Neural progenitor cell (in vitro differentiated cells): ENCODE measurements at regions not wholly inside any gene's neighbourhood (a gene's known extent, or its start where the extent isn't known, plus 50 kb on each side); places are given as distances from the start of the nearest gene placed in this dataset.

Experiments
- DNase-seq: peaks from one replicate; pipeline ENCODE4 v3.0.0-alpha.2; 2016; ENCODE audit warnings: low spot score
- H2AFZ ChIP-seq: fragments of 200-600 bp; sonication (generic); replicated peaks from 2 replicates; pipeline ENCODE4 v1.6.1; 2016; ENCODE audit warnings: antibody characterized with exemption
- H3F3A ChIP-seq: fragments of 200-600 bp; sonication (generic); 2 replicates; pipeline ENCODE4 v1.6.1; 2016; ENCODE audit warnings: antibody characterized with exemption, low read depth
- H3K27ac ChIP-seq: fragments of 200-600 bp; sonication (generic); 2 replicates; pipeline ENCODE4 v1.5.1; 2016; ENCODE audit warnings: mild to moderate bottlenecking
- H3K27me3 ChIP-seq: fragments of 200-600 bp; sonication (generic); 2 replicates; pipeline ENCODE4 v1.6.1; 2016; ENCODE audit warnings: mild to moderate bottlenecking, moderate library complexity
- H3K36me3 ChIP-seq: fragments of 200-600 bp; sonication (generic); 2 replicates; pipeline ENCODE4 v1.5.1; 2016
- H3K4me1 ChIP-seq: fragments of 200-600 bp; sonication (generic); 2 replicates; pipeline ENCODE4 v1.6.1; 2016; ENCODE audit warnings: mixed run types
- H3K4me2 ChIP-seq: fragments of 200-600 bp; sonication (generic); 2 replicates; pipeline ENCODE4 v1.6.1; 2016
- H3K4me3 ChIP-seq: fragments of 200-600 bp; sonication (generic); 2 replicates; pipeline ENCODE4 v1.5.1; 2016
- H3K79me2 ChIP-seq: fragments of 200-600 bp; sonication (generic); 2 replicates; pipeline ENCODE4 v1.6.1; 2016; ENCODE audit warnings: low read depth
- H3K9ac ChIP-seq: fragments of 200-600 bp; sonication (generic); 2 replicates; pipeline ENCODE4 v1.6.1; 2016
- H3K9me3 ChIP-seq: fragments of 200-600 bp; sonication (generic); 2 replicates; pipeline ENCODE4 v1.5.1; 2016; ENCODE audit warnings: low read depth
- H4K20me1 ChIP-seq: fragments of 200-600 bp; sonication (generic); 2 replicates; pipeline ENCODE4 v1.6.1; 2016; ENCODE audit warnings: low read depth
- H3K27ac Mint-ChIP-seq: 3 replicates; pipeline ENCODE4 v1.8.0; 2021; ENCODE audit warnings: mixed read lengths
- H3K27me3 Mint-ChIP-seq: 2 replicates; pipeline ENCODE4 v1.8.0; 2022; ENCODE audit warnings: low read depth, mild to moderate bottlenecking, inconsistent platforms, moderate library complexity, mixed read lengths; ENCODE audit not compliant: insufficient read depth
- H3K36me3 Mint-ChIP-seq: 3 replicates; pipeline ENCODE4 v1.8.0; 2021; ENCODE audit warnings: mixed read lengths
- H3K4me1 Mint-ChIP-seq: 3 replicates; pipeline ENCODE4 v1.8.0; 2021; ENCODE audit warnings: mixed read lengths
- H3K4me3 Mint-ChIP-seq: 3 replicates; pipeline ENCODE4 v1.8.0; 2021; ENCODE audit warnings: mild to moderate bottlenecking, moderate library complexity, mixed read lengths
- H3K9me3 Mint-ChIP-seq: 3 replicates; pipeline ENCODE4 v1.8.0; 2020; ENCODE audit warnings: mixed read lengths
- CTCF ChIP-seq: fragments of 200-600 bp; sonication (generic); IDR thresholded peaks from 2 replicates; pipeline ENCODE4 v1.5.1; 2017; ENCODE audit warnings: antibody characterized with exemption, mild to moderate bottlenecking
- EZH2 ChIP-seq: fragments of 200-600 bp; sonication (generic); IDR thresholded peaks from 2 replicates; pipeline ENCODE4 v1.6.1; 2017; ENCODE audit warnings: antibody characterized with exemption, mild to moderate bottlenecking, moderate library complexity
- EZH2phosphoT487 ChIP-seq: fragments of 200-600 bp; sonication (generic); IDR thresholded peaks from 2 replicates; pipeline ENCODE4 v1.6.1; 2017; ENCODE audit warnings: antibody characterized with exemption

- TF ChIP-seq EZH2 (no peak), EZH2phosphoT487 (no peak), CTCF (no peak)
- H3K4me3 Mint-ChIP-seq = no peak overlapping the region
- no peaks in the 10 kb centered on the region for H3K27me3 Mint-ChIP-seq
- H3K9me3 Mint-ChIP-seq = peaks cover 20% of the 10 kb centered on the region
- H3K4me2 ChIP-seq = no peak overlapping the region
- H3K27ac Mint-ChIP-seq = no peak overlapping the region
- no peak for DNase-seq
- H3K27ac ChIP-seq = no peak overlapping the region
- no peaks in the 10 kb centered on the region for H3K4me1 ChIP-seq
- H4K20me1 ChIP-seq = no peaks in the 10 kb centered on the region
- H3K9me3 ChIP-seq = no peaks in the 10 kb centered on the region
- no peaks in the 10 kb centered on the region for H3K79me2 ChIP-seq
- H3K27me3 ChIP-seq = no peaks in the 10 kb centered on the region
- H3K36me3 Mint-ChIP-seq = no peaks in the 10 kb centered on the region
- H2AFZ ChIP-seq = no peak overlapping the region
- H3F3A ChIP-seq = no peaks in the 10 kb centered on the region
- no peaks in the 10 kb centered on the region for H3K4me1 Mint-ChIP-seq
- H3K36me3 ChIP-seq = no peaks in the 10 kb centered on the region
- no peak overlapping the region for H3K4me3 ChIP-seq
- no peak overlapping the region for H3K9ac ChIP-seq
These were observed 59.2 kb upstream of the SLC35F1 start for GRCh38 chr6:117847912-117848311.

- no peak for TF ChIP-seq EZH2
- TF ChIP-seq CTCF = no peak
- TF ChIP-seq EZH2phosphoT487 = no peak
- H3K4me3 Mint-ChIP-seq = no peak overlapping the region
- H3F3A ChIP-seq = no peaks in the 10 kb centered on the region
- H3K4me3 ChIP-seq = no peak overlapping the region
- H3K4me1 Mint-ChIP-seq = no peaks in the 10 kb centered on the region
- no peaks in the 10 kb centered on the region for H3K36me3 ChIP-seq
- no peaks in the 10 kb centered on the region for H3K9me3 ChIP-seq
- H3K27me3 ChIP-seq = no peaks in the 10 kb centered on the region
- H3K27ac ChIP-seq = no peak overlapping the region
- no peaks in the 10 kb centered on the region for H3K79me2 ChIP-seq
- no peaks in the 10 kb centered on the region for H3K4me1 ChIP-seq
- no peak overlapping the region for H2AFZ ChIP-seq
- H3K27me3 Mint-ChIP-seq = no peaks in the 10 kb centered on the region
- no peak overlapping the region for H3K9ac ChIP-seq
- peaks cover 29% of the 10 kb centered on the region for H3K9me3 Mint-ChIP-seq
- no peak overlapping the region for H3K27ac Mint-ChIP-seq
- H3K36me3 Mint-ChIP-seq = no peaks in the 10 kb centered on the region
- no peaks in the 10 kb centered on the region for H4K20me1 ChIP-seq
- no peak for DNase-seq
- no peak overlapping the region for H3K4me2 ChIP-seq
These were observed 58.0 kb upstream of the SLC35F1 start for GRCh38 chr6:117849087-117849486.
